ENCODE measurements at regions not wholly inside any gene's neighbourhood (a gene's known extent, or its start where the extent isn't known, plus 50 kb on each side); places are given as distances from the start of the nearest gene placed in this dataset.

GRCh38 chr11:18994860-18995259, 55.6 kb upstream of the MRGPRX1 start:
- Mint-ChIP-seq H3K9me3 (peaks cover 26% of the 10 kb centered on the region), H3K27ac (ENCODE audit: low read depth) (no peak overlapping the region), H3K27me3 (peaks cover 83% of the 10 kb centered on the region), H3K4me1 (no peaks in the 10 kb centered on the region), H3K4me3 (no peak overlapping the region), H3K36me3 (ENCODE audit: insufficient read depth) (no peaks in the 10 kb centered on the region)
- no peak for ATAC-seq (replicated peaks; ENCODE audit: extremely low read depth, poor library complexity, severe bottlenecking)
- no peak for DNase-seq (ENCODE audit: low spot score in 2 of 2)
